Sciatic nerve (tissue), 2 donors: ENCODE measurements at regions not wholly inside any gene's neighbourhood (a gene's known extent, or its start where the extent isn't known, plus 50 kb on each side); places are given as distances from the start of the nearest gene placed in this dataset.

ENCODE experiments used
- ATAC-seq: fragments of 200-7000 bp; cut with Tn5 transposase; one replicate; pipeline ENCODE4 v1.9.1; 2020; ENCODE audit warnings: mild to moderate bottlenecking, moderate library complexity
- DNase-seq: peaks from one replicate; pipeline ENCODE4 v3.0.0-alpha.2; 2020; ENCODE audit warnings: low spot score
- intact Hi-C: fragments of 100-400 bp; cut with DNase I; formaldehyde crosslinking; loops from one replicate; pipeline ENCODE4 v1.14.2; 2022
- donor health status: DM: no; HTN: no; CAD: no.
- donor health status: DM: no; HTN: no; CAD: no.

- intact Hi-C loops = no loop called here
- DNase-seq = no peak
- ATAC-seq = no peak
Measured at GRCh38 chr16:49089039-49089438, 192.6 kb downstream of the CBLN1 start.

GRCh38 chr16:49085686-49086085, 196.0 kb downstream of the CBLN1 start:
- no peak for ATAC-seq
- no peak for DNase-seq
- intact Hi-C loops = no loop called here

- DNase-seq (no peak), ATAC-seq (no peak)
- intact Hi-C loops = no loop called here
Measured at GRCh38 chr16:49084628-49085390, 196.8 kb downstream of the CBLN1 start.

- no peak for DNase-seq
- no peak for ATAC-seq
- intact Hi-C loops = no loop called here
Measured at GRCh38 chr16:49081554-49081953, 200.1 kb downstream of the CBLN1 start.

- intact Hi-C loops = no loop called here
- DNase-seq (no peak), ATAC-seq (no peak)
Measured at GRCh38 chr16:49081086-49081485, 200.6 kb downstream of the CBLN1 start.

GRCh38 chr16:49078571-49078970, 203.1 kb downstream of the CBLN1 start:
- no peak for ATAC-seq
- DNase-seq = no peak
- intact Hi-C loops = no loop called here

- no peak for DNase-seq
- ATAC-seq = no peak
- intact Hi-C loops = no loop called here
Measured at GRCh38 chr16:49078104-49078503, 203.5 kb downstream of the CBLN1 start.

GRCh38 chr16:49075709-49076108, 205.9 kb downstream of the CBLN1 start:
- ATAC-seq (no peak), DNase-seq (no peak)
- intact Hi-C loops = no loop called here

GRCh38 chr16:49068224-49068623, 213.4 kb downstream of the CBLN1 start:
- DNase-seq = no peak
- intact Hi-C loops = no loop called here
- ATAC-seq = no peak

GRCh38 chr16:49067776-49068175, 213.9 kb downstream of the CBLN1 start:
- no peak for DNase-seq
- intact Hi-C loops = no loop called here
- ATAC-seq = no peak

GRCh38 chr16:49061137-49061714, 220.4 kb downstream of the CBLN1 start:
- DNase-seq (no peak), ATAC-seq (no peak)
- intact Hi-C loops = no loop called here

GRCh38 chr16:49060728-49061127, 220.9 kb downstream of the CBLN1 start:
- DNase-seq (no peak), ATAC-seq (no peak)
- intact Hi-C loops = no loop called here

GRCh38 chr16:49058382-49058781, 223.3 kb downstream of the CBLN1 start:
- DNase-seq (no peak), ATAC-seq (no peak)
- intact Hi-C loops = no loop called here

GRCh38 chr16:49057936-49058335, 223.7 kb downstream of the CBLN1 start:
- intact Hi-C loops = no loop called here

GRCh38 chr16:49057391-49057790, 224.2 kb downstream of the CBLN1 start:
- DNase-seq (no peak), ATAC-seq (no peak)
- intact Hi-C loops = no loop called here

More at GRCh38 chr16:49057936-49058335, 223.7 kb downstream of the CBLN1 start:
- ATAC-seq (no peak), DNase-seq (no peak)

GRCh38 chr16:49056546-49056945, 225.1 kb downstream of the CBLN1 start:
- no peak for ATAC-seq
- intact Hi-C loops = no loop called here
- no peak for DNase-seq

GRCh38 chr16:49055824-49056545, 225.7 kb downstream of the CBLN1 start:
- intact Hi-C loops = no loop called here
- ATAC-seq (no peak), DNase-seq (no peak)

- DNase-seq (no peak), ATAC-seq (no peak)
- intact Hi-C loops = no loop called here
Measured at GRCh38 chr16:49055291-49055690, 226.3 kb downstream of the CBLN1 start.

GRCh38 chr16:49054606-49055005, 227.0 kb downstream of the CBLN1 start:
- intact Hi-C loops = no loop called here
- DNase-seq = no peak
- ATAC-seq = no peak

GRCh38 chr16:49052846-49053245, 228.8 kb downstream of the CBLN1 start:
- intact Hi-C loops = no loop called here
- ATAC-seq (no peak), DNase-seq (no peak)
